Left kidney (tissue), 1 donor: ENCODE measurements at regions not wholly inside any gene's neighbourhood (a gene's known extent, or its start where the extent isn't known, plus 50 kb on each side); places are given as distances from the start of the nearest gene placed in this dataset.

Experiments used
- DNase-seq: peaks from one replicate; pipeline ENCODE4 v3.0.0-alpha.2; 2013

DNA sequence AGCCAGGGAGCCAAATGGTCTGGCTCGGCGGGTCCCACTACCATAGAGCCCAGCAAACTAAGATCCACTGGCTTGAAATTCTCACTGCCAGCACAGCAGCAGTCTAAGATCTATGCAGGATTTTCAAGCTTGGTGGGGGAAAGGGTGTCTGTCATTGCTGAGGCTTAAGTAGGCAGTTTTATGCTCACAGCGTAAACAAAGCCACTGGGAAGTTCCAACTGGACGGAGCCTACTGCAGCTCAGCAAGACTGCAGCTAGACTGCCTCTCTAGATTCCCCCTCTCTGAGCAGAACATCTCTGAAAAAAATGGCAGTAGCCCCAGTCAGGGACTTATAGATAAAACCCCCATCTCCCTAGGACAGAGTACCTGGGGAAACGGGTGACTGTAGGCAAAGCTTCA lies 277.6 kb upstream of the PHF14 start:
- no peak for DNase-seq

DNA sequence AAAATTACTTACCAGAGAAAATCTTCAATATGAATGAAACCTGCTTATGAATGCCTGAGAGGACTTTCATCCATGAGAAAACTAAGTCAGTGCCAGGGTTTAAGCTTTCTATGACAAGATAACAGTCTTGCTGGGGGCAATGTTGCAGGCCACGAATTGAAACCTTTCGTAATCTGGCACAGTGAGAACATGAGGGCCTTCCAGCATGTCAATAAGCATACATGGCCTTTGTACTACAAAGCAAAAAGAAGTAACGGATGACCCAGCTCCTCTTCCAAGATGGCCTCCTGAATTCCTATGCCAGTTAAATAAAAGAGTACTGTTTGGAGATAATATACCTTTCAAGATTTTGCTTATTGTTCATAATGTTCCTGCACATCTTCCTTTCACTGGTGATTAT lies 270.6 kb upstream of the PHF14 start:
- DNase-seq: no peak

DNA sequence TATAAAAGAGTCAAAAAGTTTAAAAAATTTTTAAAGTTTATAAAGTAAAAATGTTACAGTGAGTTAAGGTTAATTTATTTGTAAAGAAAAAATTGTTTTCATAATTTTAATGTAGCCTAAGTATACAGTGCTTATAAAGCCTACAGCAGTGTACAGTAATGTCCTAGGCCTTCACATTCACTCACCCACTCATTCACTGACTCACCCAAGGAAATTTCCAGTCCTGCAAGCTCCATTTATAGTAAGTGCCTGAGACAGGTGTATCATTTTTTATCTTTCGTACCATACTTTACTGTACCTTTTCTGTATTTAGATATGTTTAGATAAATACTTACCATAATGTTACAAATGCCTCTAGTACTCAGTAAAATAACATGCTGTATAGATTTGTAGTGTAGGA lies 269.7 kb upstream of the PHF14 start:
- DNase-seq: no peak

DNA sequence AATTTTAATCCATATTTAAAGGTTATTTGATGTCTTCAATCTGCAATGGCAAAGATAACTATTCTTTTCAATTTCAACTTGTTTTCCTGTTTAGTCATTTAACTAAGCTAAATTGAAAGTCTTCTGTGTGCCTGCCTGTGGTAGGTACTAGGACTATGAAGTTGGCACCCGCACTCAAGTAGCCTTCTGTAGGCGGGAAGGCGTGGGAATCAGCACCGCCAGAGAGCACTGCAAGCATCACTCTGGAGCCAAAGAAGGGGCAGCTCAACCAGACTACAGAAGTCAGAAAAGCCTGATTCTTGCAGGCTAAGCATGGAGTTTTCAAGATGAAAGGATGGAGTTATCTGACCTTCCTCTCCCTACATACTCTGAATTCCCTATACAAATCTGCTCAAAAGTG lies 269.0 kb upstream of the PHF14 start:
- DNase-seq: no peak

DNA sequence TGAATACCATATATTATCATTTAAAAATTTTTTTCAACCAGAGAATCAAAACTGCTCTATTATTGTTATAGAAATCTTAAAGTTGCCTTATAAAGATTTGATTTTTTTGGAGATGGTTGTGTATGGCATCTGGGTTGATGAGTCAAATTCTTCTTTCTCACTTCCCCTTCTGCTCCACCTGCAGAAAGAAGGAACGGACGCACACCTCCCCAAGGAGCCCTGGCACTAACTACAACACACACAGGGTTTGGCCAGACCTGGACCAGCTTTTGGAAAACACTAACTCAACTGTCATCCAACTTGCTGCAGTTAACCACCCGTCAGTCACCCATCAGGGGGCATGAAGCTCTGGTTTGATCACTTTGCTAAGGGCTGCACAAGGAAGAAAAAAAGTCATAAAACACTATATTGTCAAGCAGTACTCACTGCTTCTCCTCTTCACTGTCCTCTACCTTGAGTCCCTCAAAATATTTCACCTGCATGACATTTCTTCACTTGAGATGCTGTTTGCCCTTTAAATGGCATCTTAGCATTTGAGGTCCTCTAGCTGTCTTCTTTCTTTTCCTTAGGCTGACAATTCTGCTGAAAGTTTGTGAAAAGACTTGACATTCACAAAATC lies 266.7 kb upstream of the PHF14 start:
- DNase-seq: no peak

DNA sequence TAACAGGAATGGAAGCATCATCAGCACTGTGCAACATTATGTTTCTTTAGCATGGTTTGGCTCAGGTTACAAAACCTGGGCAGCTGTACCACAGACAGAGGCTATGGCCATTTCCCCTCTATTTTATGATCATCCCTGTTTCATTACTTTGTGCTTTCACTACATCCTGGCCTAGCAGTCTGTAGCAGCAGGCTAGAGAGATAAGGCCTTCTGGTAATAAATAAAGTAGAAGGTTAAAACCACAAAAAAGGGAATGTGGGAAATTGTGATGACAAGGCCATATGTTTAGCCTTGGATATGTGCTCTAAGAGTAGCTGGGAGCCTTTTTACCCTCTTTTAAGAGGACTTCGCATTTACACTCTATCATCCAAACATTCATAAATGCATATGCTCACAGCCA lies 266.2 kb upstream of the PHF14 start:
- no peak for DNase-seq

DNA sequence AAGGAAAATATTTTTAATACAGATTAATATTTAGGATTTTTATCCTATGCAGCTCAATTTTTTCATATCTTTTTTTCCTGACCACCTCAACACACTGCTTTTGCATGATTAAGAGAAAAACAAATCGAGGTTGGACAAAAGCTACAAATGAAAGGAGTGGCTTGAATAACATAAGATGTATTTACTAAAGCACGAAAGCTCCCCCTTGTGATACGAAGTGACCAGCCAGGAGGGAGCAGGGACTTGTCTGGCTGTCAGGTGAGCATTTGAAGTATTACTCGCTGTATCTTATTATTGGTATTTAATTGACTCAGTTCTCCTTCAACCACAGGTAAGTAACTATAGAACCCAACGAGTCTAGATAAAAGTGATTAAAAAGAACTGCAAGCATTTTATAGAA lies 265.2 kb upstream of the PHF14 start:
- DNase-seq: peak; percentile 38

DNA sequence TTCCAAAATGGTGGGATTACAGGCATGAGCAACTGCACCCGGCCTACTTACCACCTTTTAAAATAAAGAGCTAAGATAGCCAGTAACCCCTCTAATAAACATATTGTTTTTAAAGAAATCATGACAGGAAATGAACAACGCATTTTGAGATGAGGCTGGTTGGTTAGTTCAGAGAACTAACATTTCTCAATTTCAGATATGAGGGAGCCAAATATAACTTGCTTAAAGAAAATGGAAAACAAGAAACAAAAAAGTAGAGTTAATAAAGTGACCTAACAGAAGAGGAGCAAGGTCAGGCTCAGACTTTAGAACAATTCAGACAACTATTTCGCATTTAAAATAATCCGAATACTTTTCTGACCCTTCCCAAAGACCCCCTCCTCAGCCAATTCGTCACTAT lies 254.9 kb upstream of the PHF14 start:
- DNase-seq: no peak

DNA sequence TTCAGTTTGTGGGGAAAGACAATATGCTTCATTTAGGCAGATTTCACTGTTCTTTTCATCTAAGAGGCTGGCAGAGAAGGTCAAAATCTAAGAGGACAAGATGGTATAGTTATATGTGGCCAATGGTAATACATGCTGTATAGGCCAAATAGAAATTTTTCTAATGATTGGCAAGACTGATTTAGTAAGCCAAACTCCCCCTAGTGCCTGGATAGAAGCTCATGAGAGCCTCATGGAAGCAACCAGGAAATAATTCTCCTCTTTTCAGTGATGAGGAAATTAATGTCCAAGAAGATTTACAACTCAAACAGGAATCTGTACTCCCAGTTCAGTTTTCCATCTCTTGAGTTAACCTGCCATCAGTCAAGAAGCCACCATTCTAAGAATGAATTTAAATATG lies 253.6 kb upstream of the PHF14 start:
- DNase-seq: no peak

DNA sequence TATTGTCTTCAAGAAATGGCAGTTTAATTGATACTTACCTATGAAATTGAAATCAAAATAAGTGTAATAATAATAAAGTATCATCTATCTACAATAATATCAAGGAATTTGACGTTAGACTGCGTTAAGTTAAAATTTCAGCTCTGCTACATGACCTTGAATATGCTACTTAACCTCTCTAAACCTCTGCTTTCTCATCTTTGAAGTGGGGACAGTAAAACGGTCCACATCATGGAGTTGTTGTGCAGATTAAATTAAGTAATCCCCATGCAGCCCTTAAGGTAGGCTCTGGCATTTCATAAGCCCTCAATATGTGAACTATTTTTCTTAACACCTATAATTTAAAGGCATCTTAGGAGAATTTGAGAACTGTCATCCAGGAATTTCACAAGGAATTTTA lies 252.4 kb upstream of the PHF14 start:
- DNase-seq: no peak

DNA sequence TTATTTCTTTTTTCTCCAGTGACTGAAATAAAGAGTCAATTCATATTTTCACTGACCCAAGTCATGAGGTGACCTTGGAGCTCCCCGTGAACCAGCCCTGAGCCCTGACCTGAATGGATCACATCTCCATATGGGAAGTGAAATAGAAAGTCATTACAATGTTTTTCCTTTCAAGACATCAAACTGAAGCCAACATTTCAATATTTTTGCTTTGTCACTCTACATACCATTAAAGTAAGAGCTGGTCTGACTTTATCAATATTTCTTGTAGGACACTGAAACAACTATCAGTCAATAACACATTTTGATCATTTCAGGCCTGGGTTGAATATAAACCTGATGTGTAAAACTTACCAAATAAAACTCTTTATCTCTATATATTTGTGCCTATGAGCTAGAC lies 249.8 kb upstream of the PHF14 start:
- no peak for DNase-seq

DNA sequence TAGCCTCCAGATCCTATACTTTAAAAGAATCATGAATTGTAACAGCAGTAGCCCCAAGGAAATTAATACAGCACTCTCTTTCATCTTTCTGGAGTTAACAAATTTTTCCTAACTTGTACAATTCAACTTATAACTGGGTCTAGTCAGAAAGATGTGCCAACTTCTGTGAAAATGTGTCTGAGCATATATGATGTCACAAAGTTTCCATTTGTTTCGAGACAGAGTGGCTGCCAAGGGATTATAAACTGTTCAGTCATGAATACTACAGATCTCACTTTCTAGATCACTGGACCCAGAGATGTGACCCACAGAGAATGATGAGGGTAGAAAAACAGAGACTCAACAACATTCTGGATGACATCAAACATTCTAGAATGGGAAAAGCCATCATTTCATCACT lies 249.2 kb upstream of the PHF14 start:
- DNase-seq: no peak

DNA sequence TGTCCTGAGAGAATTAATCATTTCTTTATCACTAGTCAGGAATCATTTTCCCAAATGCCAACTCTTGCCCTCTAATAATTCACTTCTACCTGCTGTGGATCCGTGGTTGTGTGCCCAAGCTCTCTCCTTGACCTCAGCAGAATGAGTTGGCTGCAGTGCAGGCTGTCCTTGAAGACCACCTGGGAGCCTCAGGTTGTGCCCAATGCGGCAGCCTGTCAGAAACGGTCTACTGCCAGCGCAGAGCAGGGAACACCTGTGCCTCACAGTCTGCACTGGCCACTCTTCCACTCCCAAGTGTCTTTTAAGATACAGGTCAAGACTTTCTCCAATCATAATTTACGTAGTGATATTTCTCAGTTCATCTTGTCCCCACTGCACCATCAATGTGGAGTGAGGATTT lies 246.0 kb upstream of the PHF14 start:
- DNase-seq: no peak

DNA sequence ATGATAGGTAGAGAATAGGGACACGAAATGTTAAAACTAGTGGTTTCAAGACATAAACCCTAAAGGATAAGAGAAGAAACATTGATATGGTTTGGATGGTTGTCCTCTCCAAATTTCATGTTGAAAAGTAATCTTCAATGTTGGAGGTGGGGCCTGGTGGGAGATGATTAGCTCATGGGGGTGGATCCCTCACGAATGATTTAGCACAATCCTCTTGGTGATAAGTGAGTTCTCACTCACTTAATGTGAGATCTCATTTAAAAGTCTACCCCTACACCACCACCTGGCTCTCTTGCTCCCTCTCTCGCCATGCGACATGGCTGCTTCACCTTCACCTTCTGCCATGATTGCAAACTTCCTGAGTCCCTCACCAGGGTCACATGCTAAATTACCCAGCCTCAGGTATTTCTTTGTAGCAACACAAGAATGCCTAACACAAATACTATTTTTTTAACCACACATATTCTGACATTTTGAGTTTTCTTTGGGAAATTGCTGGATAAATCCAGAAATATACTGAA lies 242.4 kb upstream of the PHF14 start:
- DNase-seq: no peak

DNA sequence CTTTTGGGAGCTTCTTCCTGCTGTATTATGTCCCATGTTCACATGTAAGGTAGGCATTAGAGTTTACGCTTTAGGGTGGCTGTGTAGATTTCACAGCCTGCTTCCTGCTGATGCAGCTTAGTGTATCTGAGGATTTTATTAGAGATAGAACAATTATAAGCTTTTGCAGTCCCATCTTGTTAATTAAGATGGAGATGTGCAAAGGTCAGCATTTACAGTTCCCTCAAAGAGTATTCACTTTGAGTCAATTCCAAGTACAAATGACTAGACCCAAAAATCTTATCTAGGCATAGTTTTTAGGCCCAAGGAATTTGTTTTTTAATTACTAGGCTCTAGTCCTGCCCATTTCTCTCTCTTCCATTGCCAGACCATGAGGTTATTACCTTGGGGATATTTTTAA lies 239.9 kb upstream of the PHF14 start:
- DNase-seq: no peak

DNA sequence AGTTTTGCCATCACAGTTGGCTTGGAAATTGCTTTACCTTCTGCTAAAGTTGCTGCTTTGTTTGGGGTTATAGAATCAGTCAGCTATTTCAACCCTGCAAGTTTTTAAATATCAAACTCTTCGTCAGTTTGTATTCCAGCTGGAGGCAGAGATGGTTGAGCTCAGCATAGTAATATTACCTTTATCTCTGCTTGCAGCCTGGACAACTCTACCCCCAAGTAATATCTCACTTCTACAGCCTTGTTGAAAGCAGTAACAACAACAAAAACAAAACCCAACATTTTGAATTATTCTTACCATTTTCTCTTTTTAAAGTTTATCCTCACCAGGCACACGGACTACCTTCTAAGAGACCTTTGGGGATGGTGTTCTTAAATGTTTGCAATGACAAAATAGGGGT lies 239.1 kb upstream of the PHF14 start:
- DNase-seq: no peak

DNA sequence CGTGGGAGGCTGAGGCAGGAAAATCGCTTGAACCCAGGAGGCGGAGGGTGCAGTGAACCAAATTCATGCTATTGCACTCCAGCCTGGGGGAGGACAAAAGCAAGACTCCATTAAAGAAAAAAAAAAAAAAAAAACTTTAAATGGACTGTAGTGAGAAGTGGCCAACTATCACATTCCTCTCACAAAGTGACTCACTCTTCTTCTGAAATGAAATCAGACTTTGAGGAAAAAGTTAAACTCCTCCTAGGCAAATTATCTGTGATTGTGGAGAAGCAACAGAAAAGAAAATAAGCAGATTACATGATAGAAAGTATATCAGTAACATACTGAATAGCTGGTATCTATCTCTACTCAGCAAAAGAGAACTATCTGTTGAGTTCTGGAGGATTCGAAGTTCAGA lies 234.3 kb upstream of the PHF14 start:
- no peak for DNase-seq

DNA sequence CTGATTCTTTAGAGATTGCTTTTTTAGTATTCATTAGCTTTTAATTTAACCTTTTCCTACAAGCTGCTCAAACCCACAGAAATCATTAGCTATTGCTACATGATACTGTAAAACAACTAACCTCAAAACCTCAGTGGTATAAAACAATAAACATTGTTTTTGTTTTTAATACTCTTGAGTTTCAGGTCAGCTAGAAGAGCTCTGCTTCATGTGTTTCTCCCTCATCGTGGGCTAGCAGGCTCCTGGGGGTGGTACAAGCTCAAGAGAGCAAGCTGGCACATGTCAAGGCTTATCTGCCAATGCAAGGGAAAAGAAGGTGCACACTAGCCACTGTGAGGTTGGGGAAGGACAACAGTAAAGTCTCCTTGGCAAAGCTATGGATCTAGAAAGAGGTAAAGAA lies 232.9 kb upstream of the PHF14 start:
- no peak for DNase-seq

DNA sequence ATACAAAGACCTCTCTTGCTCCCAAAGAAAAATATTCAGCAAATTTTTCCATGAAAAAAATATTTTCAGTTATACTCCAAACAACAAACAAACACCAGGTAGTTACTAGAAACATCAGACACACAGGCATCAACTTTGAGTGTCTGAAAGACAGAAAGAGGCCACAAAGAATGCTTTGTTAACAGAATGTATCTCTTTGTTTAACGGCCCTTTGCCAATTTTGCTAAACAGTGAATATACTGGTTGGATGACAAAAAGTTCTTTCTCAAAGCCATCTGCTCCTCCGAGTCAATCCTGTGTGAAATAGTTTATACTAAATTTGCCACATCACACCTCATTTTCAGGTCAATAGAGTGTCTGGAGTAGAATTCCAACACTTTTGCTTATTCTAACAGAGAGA lies 216.7 kb upstream of the PHF14 start:
- no peak for DNase-seq

DNA sequence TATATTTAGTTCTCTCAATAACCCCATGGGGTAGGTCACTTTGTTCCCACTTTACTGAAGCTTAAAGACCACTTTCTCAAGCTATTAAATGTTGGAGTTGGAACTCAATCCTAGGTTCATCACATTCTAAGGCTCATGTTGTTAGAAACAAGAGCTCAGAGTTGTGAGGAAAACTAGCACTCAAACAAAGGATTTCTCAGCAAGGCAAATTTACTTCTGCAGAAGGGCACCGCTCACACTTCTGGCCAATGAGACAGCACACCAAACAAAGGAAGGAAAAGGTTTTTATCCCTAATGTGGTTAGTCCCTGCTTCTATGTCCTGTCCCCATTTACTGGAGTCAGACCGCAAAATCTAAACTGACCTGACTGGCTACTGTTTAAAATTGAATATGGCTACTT lies 214.6 kb upstream of the PHF14 start:
- DNase-seq: no peak

DNA sequence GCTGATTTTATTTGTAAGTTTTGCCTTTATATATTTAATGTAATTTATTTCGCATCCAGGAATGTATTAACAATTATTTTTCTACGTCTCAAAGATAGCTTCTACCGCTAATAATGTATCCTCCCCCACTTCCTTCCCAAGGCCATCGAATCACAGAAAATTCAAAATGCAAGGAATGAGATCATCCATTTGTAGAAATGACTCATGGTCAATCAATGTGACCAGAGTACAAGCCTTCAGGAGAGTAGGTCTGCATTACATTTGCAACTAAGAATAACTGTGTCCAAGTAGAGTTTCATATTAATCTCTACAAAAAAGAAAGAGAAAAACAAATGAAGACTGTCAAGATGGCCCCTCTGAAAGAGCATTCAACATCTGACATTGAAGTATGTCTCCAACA lies 205.9 kb upstream of the PHF14 start:
- no peak for DNase-seq

DNA sequence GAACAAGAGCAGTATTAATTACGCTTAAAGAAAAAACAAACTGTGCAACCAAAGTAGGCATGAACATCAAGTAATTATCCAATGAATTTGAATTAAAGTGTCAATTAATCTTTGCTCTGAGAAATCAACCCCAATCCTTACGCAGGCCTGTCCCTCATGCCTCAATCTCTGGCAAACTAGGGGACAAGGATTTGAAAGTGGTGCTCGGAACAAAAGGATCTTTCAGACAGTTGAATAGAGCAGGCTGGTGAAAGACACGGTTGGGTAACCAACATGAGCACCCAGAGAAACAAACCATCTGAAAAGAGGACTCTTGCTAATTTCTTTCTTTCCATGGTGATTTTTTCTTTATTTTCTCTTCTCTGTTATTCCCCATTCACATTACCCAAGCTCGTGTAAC lies 203.5 kb upstream of the PHF14 start:
- DNase-seq: no peak

DNA sequence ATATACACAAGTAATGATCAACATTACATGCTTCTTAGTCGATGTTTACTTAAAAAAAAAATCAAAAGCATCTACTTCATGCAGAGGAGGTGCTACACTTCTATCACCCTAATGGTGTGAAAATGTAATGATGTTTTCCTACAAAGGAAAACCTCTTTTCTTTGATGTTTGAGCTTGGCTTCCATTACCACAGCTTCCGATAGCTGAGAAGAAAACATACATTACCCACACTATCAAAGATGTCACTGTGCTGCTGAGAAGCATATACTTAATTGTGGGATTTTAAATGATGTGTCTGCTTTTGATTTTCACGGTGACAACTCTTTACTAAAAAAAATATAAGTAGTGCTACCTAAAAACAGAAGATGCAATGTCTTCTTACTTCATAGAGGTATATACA lies 200.2 kb upstream of the PHF14 start:
- no peak for DNase-seq

DNA sequence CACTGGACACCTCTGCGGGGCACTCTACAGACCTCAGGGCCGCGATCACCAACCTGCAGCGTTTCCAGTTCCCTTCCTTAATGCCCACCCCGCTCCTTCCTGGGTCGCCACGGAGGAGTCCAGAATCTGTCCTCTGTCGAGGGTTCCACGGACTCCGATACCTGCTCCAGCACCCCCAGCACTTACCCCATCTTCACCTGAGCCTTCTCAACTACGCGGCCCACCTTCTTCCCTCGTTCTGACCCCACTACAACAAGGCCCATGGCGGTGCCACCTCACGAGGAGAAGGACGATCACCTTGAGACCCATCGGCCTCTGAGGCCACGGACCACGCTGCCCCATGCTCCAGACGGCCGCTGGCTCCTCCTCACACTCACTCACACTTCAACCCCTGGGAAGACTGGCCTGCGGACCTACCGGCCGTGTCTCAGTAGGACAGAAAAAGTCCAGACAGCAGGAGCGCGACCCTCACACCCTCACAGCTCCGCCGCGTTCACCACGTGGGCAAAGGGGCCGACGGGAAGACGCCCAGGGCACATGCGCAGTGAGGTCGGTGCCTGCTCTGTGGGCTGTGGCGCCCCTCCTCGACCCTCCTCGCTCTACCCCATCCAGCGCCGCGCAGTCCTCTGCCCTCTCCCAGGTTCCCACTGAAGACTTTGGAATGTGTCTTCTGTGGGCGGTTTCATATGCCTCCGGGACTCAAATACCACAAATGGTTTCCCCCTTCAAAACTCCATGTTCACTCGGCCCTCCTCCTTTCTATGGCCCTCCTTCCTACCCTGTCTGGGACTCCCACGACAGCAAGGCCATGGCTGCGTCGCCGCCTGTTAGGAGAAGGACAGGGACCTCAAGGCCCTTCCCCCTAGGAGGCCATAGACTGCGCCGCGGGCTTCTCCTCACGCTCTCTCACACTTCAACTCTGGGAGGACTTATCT lies 193.9 kb upstream of the PHF14 start:
- no peak for DNase-seq
